ENCODE measurements at regions not wholly inside any gene's neighbourhood (a gene's known extent, or its start where the extent isn't known, plus 50 kb on each side); places are given as distances from the start of the nearest gene placed in this dataset.

DNA sequence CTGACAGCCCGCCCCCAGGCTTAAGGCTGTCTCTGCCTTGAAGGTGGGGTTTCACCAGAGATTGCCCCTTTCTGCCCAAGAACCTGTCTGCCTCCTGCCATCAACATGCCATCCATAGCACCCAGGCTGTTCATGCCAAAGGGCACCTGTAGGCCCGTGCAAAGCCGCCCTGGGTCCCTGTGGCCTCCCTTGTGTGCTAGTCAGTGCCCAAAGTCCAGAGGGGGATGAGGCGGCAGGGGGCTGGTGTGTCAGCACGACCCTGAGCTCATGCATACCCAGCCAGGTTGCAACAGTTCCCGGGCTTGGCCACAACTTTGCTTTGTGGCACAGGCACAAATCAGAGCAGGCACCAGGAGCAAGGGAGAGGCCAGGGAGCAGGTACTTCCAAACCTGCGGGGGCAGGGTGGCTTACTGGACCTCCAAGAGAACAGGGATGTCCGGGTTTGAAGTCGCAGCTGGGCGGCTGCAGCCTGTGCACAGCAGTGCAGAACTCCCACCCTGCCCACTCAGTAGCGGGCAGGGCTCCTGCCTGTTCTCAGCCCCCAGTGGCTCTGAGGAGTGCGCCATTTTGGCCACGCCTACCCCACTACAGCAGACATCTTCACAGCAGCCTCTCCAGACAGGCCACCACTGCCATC lies 671.1 kb upstream of the GRM3 start:
- peaks cover 2% of the 10 kb centered on the region for H3K9me3 Mint-ChIP-seq (ENCODE audit: insufficient read depth)
- H3K36me3 ChIP-seq (replicated peaks in 1 of 2; ENCODE audit: control extremely low read depth in 1 of 2, control insufficient read depth in 1 of 2, extremely low read depth in 1 of 2, insufficient read depth in 2 of 2, low read length in 1 of 2) = no peaks in the 10 kb centered on the region
- no peaks in the 10 kb centered on the region for H3K4me1 ChIP-seq (ENCODE audit: control insufficient read depth in 2 of 2, insufficient read depth in 2 of 2, low read length in 2 of 2)
- no peak overlapping the region for H3K4me3 ChIP-seq (ENCODE audit: control extremely low read depth in 1 of 5, extremely low read depth in 1 of 5, insufficient read depth in 1 of 5, low read depth in 2 of 5, low read length in 4 of 5)
- peaks cover 0 to 14% (median 0%) of the 10 kb centered on the region in 3 donors for H3K9me3 ChIP-seq (ENCODE audit: control extremely low read depth in 1 of 3, control insufficient read depth in 2 of 3, insufficient read depth in 1 of 3, low read length in 2 of 3)
- no peak overlapping the region for H3K4me3 Mint-ChIP-seq
- POLR2A ChIA-PET = no interaction called here
- H4K20me1 ChIP-seq (ENCODE audit: control insufficient read depth, insufficient read depth, low read length, poor library complexity, severe bottlenecking) = no peaks in the 10 kb centered on the region
- intact Hi-C loops (cut with micrococcal nuclease) = no loop called here
- no peaks in the 10 kb centered on the region for H3K4me1 Mint-ChIP-seq
- WGBS (ENCODE audit: insufficient coverage) = 92% methylated on average over 11 of the region's 13 CpGs
- H3K27me3 Mint-ChIP-seq = no peaks in the 10 kb centered on the region
- DNase-seq = no peak
- no peaks in the 10 kb centered on the region for H3K79me2 ChIP-seq (ENCODE audit: control insufficient read depth, insufficient read depth, low read length)
- no peak overlapping the region for H3K9ac ChIP-seq (ENCODE audit: low read length)
- H2AFZ ChIP-seq (ENCODE audit: insufficient read depth, low read depth, low read length, poor library complexity, severe bottlenecking) = no peak overlapping the region
- CTCF ChIA-PET = no interaction called here
- no peak overlapping the region for H3K27ac Mint-ChIP-seq
- H3K27me3 ChIP-seq (replicated peaks in 1 of 4; ENCODE audit: control extremely low read depth in 1 of 4, control insufficient read depth in 3 of 4, insufficient read depth in 4 of 4, low read length in 3 of 4) = no peaks in the 10 kb centered on the region
- no peak overlapping the region for H3K27ac ChIP-seq (ENCODE audit: low read length in 2 of 2)
- ATAC-seq (ENCODE audit: low read depth) = no peak
- TF ChIP-seq, protein P1, sequence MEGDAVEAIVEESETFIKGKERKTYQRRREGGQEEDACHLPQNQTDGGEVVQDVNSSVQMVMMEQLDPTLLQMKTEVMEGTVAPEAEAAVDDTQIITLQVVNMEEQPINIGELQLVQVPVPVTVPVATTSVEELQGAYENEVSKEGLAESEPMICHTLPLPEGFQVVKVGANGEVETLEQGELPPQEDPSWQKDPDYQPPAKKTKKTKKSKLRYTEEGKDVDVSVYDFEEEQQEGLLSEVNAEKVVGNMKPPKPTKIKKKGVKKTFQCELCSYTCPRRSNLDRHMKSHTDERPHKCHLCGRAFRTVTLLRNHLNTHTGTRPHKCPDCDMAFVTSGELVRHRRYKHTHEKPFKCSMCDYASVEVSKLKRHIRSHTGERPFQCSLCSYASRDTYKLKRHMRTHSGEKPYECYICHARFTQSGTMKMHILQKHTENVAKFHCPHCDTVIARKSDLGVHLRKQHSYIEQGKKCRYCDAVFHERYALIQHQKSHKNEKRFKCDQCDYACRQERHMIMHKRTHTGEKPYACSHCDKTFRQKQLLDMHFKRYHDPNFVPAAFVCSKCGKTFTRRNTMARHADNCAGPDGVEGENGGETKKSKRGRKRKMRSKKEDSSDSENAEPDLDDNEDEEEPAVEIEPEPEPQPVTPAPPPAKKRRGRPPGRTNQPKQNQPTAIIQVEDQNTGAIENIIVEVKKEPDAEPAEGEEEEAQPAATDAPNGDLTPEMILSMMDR (IDR thresholded peaks at IDR 0.05) = no peak
- TF ChIP-seq EZH2 (IDR thresholded peaks at IDR 0.05; ENCODE audit: borderline replicate concordance, insufficient read depth, low read depth, low read length, poor library complexity, severe bottlenecking) = no peak
- no peak overlapping the region for H3K4me2 ChIP-seq (replicated peaks; ENCODE audit: low read depth, low read length, poor library complexity, severe bottlenecking)

GRCh38 chr7:85954961-85955360 lies 688.7 kb upstream of the GRM3 start:
- Mint-ChIP-seq H3K9me3 (ENCODE audit: insufficient read depth) (peaks cover 3% of the 10 kb centered on the region), H3K4me1 (no peaks in the 10 kb centered on the region), H3K4me3 (no peak overlapping the region), H3K27ac (no peak overlapping the region), H3K27me3 (no peaks in the 10 kb centered on the region)
- ChIA-PET POLR2A (no interaction called here), CTCF (no interaction called here)
- no peak for DNase-seq
- Histone ChIP-seq H3K4me1 (ENCODE audit: control insufficient read depth in 2 of 2, insufficient read depth in 2 of 2, low read length in 2 of 2) (no peaks in the 10 kb centered on the region), H3K79me2 (ENCODE audit: control insufficient read depth, insufficient read depth, low read length) (no peaks in the 10 kb centered on the region), H4K20me1 (ENCODE audit: control insufficient read depth, insufficient read depth, low read length, poor library complexity, severe bottlenecking) (no peaks in the 10 kb centered on the region), H3K9ac (ENCODE audit: low read length) (no peak overlapping the region), H3K4me2 (replicated peaks; ENCODE audit: low read depth, low read length, poor library complexity, severe bottlenecking) (no peak overlapping the region), H3K36me3 (replicated peaks in 1 of 2; ENCODE audit: control extremely low read depth in 1 of 2, control insufficient read depth in 1 of 2, extremely low read depth in 1 of 2, insufficient read depth in 2 of 2, low read length in 1 of 2) (no peaks in the 10 kb centered on the region), H2AFZ (ENCODE audit: insufficient read depth, low read depth, low read length, poor library complexity, severe bottlenecking) (no peak overlapping the region), H3K27ac (ENCODE audit: low read length in 2 of 2) (no peak overlapping the region), H3K9me3 (ENCODE audit: control extremely low read depth in 1 of 3, control insufficient read depth in 2 of 3, insufficient read depth in 1 of 3, low read length in 2 of 3) (peaks cover 0 to 4% (median 0%) of the 10 kb centered on the region in 3 donors), H3K27me3 (replicated peaks in 1 of 4; ENCODE audit: control extremely low read depth in 1 of 4, control insufficient read depth in 3 of 4, insufficient read depth in 4 of 4, low read length in 3 of 4) (no peaks in the 10 kb centered on the region), H3K4me3 (ENCODE audit: control extremely low read depth in 1 of 5, extremely low read depth in 1 of 5, insufficient read depth in 1 of 5, low read depth in 2 of 5, low read length in 4 of 5) (no peak overlapping the region)
- no peak for TF ChIP-seq EZH2 (IDR thresholded peaks at IDR 0.05; ENCODE audit: borderline replicate concordance, insufficient read depth, low read depth, low read length, poor library complexity, severe bottlenecking)
- TF ChIP-seq, protein P1 (IDR thresholded peaks at IDR 0.05) = no peak
- intact Hi-C loops (cut with micrococcal nuclease) = no loop called here
- ATAC-seq (ENCODE audit: low read depth) = no peak
- WGBS (ENCODE audit: insufficient coverage) = 40% methylated on average over 1 of the region's 3 CpGs
